Gastrocnemius medialis (tissue), 4 donors: ENCODE measurements at regions not wholly inside any gene's neighbourhood (a gene's known extent, or its start where the extent isn't known, plus 50 kb on each side); places are given as distances from the start of the nearest gene placed in this dataset.

Source experiments
- CTCF ChIP-seq, 5 experiments: fragments of 450-650 bp in 3 of 5; fragments of 200-600 bp in 2 of 5; sonication (generic) in 2 of 5; IDR thresholded peaks in 4 of 5; conservative IDR thresholded peaks in 1 of 5; 1 replicate in 4 of 5; 2 replicates in 1 of 5; pipeline ENCODE4 v1.5.1; 2016 to 2019; ENCODE audit warnings: antibody characterized with exemption in 5 of 5, mild to moderate bottlenecking in 3 of 5, moderate library complexity in 3 of 5
- POLR2A ChIP-seq, 2 donors: fragments of 450-650 bp; IDR thresholded peaks; one replicate each; pipeline ENCODE4 v1.6.1; 2017; ENCODE audit warnings: antibody characterized with exemption in 2 of 2, mild to moderate bottlenecking in 2 of 2, moderate library complexity in 2 of 2

- no peak for TF ChIP-seq CTCF (IDR thresholded peaks at IDR 0.05 in 4 of 5, conservative IDR thresholded peaks at IDR 0.05 in 1 of 5)
- no peak for TF ChIP-seq POLR2A (IDR thresholded peaks at IDR 0.05)
Measured at GRCh38 chr17:77869665-77870132, 88.8 kb upstream of the TNRC6C start.
